GM12874 (cell line): ENCODE measurements at regions not wholly inside any gene's neighbourhood (a gene's known extent, or its start where the extent isn't known, plus 50 kb on each side); places are given as distances from the start of the nearest gene placed in this dataset.

ENCODE experiments used
- CTCF ChIP-seq: IDR thresholded peaks from 2 replicates; pipeline ENCODE4 v1.5.1; 2011; ENCODE audit warnings: low read depth, mild to moderate bottlenecking, control low read depth, low read length, moderate library complexity; ENCODE audit not compliant: insufficient read depth

- TF ChIP-seq CTCF = no peak
Measured at GRCh38 chr20:61178551-61179071, 73.5 kb upstream of the CDH4 start.

- TF ChIP-seq CTCF = no peak
Measured at GRCh38 chr20:61184194-61184593, 67.9 kb upstream of the CDH4 start.

- no peak for TF ChIP-seq CTCF
Measured at GRCh38 chr20:61185181-61185580, 66.9 kb upstream of the CDH4 start.

- TF ChIP-seq CTCF = no peak
Measured at GRCh38 chr20:61185841-61186601, 66.0 kb upstream of the CDH4 start.

- TF ChIP-seq CTCF = no peak
Measured at GRCh38 chr20:61186771-61187472, 65.1 kb upstream of the CDH4 start.

GRCh38 chr20:61189534-61189933 lies 62.5 kb upstream of the CDH4 start:
- no peak for TF ChIP-seq CTCF

GRCh38 chr20:61191096-61191495 lies 61.0 kb upstream of the CDH4 start:
- no peak for TF ChIP-seq CTCF
